MM.1S (cell line): ENCODE measurements at regions not wholly inside any gene's neighbourhood (a gene's known extent, or its start where the extent isn't known, plus 50 kb on each side); places are given as distances from the start of the nearest gene placed in this dataset.

Experiments
- DNase-seq: peaks from one replicate; pipeline ENCODE4 v3.0.0-alpha.2; 2015
- H2AFZ ChIP-seq: fragments of 300-600 bp; sonication (generic); 2 replicates; pipeline ENCODE4 v1.6.0; 2016; ENCODE audit warnings: antibody characterized with exemption, low read length
- H3F3A ChIP-seq: fragments of 300-600 bp; sonication (generic); 2 replicates; pipeline ENCODE4 v1.6.1; 2016; ENCODE audit warnings: mild to moderate bottlenecking, antibody characterized with exemption, low read length, moderate library complexity, mixed read lengths; ENCODE audit not compliant: insufficient read depth
- H3K27ac ChIP-seq: fragments of 300-600 bp; sonication (generic); 2 replicates; pipeline ENCODE4 v1.5.1; 2016; ENCODE audit warnings: mild to moderate bottlenecking, low read length
- H3K27me3 ChIP-seq: fragments of 300-600 bp; sonication (generic); replicated peaks from 2 replicates; pipeline ENCODE4 v1.6.0; 2016; ENCODE audit warnings: low read length; ENCODE audit not compliant: insufficient read depth
- H3K36me3 ChIP-seq: fragments of 300-600 bp; sonication (generic); replicated peaks from 2 replicates; pipeline ENCODE4 v1.6.1; 2016; ENCODE audit warnings: mild to moderate bottlenecking, low read length, mixed read lengths; ENCODE audit not compliant: insufficient read depth
- H3K4me1 ChIP-seq: fragments of 300-600 bp; sonication (generic); 2 replicates; pipeline ENCODE4 v1.6.1; 2016; ENCODE audit warnings: low read length, mixed read lengths
- H3K4me2 ChIP-seq: fragments of 300-600 bp; sonication (generic); 2 replicates; pipeline ENCODE4 v1.6.0; 2016; ENCODE audit warnings: low read depth, low read length
- H3K4me3 ChIP-seq: fragments of 300-600 bp; sonication (generic); 2 replicates; pipeline ENCODE4 v1.5.1; 2016; ENCODE audit warnings: low read length, mixed read lengths
- H3K79me2 ChIP-seq: fragments of 300-600 bp; sonication (generic); 2 replicates; pipeline ENCODE4 v1.6.1; 2016; ENCODE audit warnings: mixed run types, low read length, mixed read lengths
- H3K9ac ChIP-seq: fragments of 300-600 bp; sonication (generic); 2 replicates; pipeline ENCODE4 v1.6.1; 2016; ENCODE audit warnings: low read length, mixed read lengths
- H3K9me2 ChIP-seq: fragments of 300-600 bp; sonication (generic); replicated peaks from 2 replicates; pipeline ENCODE4 v1.6.1; 2016; ENCODE audit warnings: mild to moderate bottlenecking, low read length, mixed read lengths; ENCODE audit not compliant: insufficient read depth
- H3K9me3 ChIP-seq: fragments of 300-600 bp; sonication (generic); replicated peaks from 2 replicates; pipeline ENCODE4 v1.6.1; 2016; ENCODE audit warnings: mild to moderate bottlenecking, low read length, mixed read lengths; ENCODE audit not compliant: insufficient read depth
- H4K20me1 ChIP-seq: fragments of 300-600 bp; sonication (generic); 2 replicates; pipeline ENCODE4 v1.6.1; 2016; ENCODE audit warnings: mild to moderate bottlenecking, low read length, moderate library complexity, mixed read lengths; ENCODE audit not compliant: insufficient read depth
- CTCF ChIP-seq: fragments of 300-600 bp; sonication (generic); IDR thresholded peaks from 2 replicates; pipeline ENCODE4 v1.5.1; 2016; ENCODE audit warnings: antibody characterized with exemption, low read length, mixed read lengths
- EZH2 ChIP-seq: fragments of 300-600 bp; sonication (generic); optimal IDR thresholded peaks from 2 replicates; pipeline ENCODE3; 2017; ENCODE audit warnings: low read depth, mild to moderate bottlenecking, antibody characterized with exemption, low read length, mixed read lengths
- EZH2phosphoT487 ChIP-seq: fragments of 300-600 bp; sonication (generic); IDR thresholded peaks from 2 replicates; pipeline ENCODE4 v1.6.1; 2018; ENCODE audit warnings: antibody characterized with exemption, low read length

- no peak overlapping the region for H3K4me3 ChIP-seq
- no peak for TF ChIP-seq EZH2phosphoT487
- no peak for TF ChIP-seq EZH2
- no peak for TF ChIP-seq CTCF
- no peak for DNase-seq
- no peaks in the 10 kb centered on the region for H3F3A ChIP-seq
- H4K20me1 ChIP-seq, result no peaks in the 10 kb centered on the region
- no peaks in the 10 kb centered on the region for H3K4me1 ChIP-seq
- H3K9me3 ChIP-seq, result no peaks in the 10 kb centered on the region
- H3K36me3 ChIP-seq, result no peaks in the 10 kb centered on the region
- no peak overlapping the region for H3K9ac ChIP-seq
- H2AFZ ChIP-seq, result no peak overlapping the region
- H3K4me2 ChIP-seq, result no peak overlapping the region
- no peak overlapping the region for H3K27ac ChIP-seq
- no peaks in the 10 kb centered on the region for H3K79me2 ChIP-seq
- no peaks in the 10 kb centered on the region for H3K27me3 ChIP-seq
- no peaks in the 10 kb centered on the region for H3K9me2 ChIP-seq
These were observed 482.1 kb downstream of the LIG4 start for GRCh38 chr13:107733276-107733675.

GRCh38 chr13:107730813-107731212, 484.5 kb downstream of the LIG4 start:
- no peak for TF ChIP-seq CTCF
- TF ChIP-seq EZH2, result no peak
- no peak for TF ChIP-seq EZH2phosphoT487
- no peak for DNase-seq

DNA sequence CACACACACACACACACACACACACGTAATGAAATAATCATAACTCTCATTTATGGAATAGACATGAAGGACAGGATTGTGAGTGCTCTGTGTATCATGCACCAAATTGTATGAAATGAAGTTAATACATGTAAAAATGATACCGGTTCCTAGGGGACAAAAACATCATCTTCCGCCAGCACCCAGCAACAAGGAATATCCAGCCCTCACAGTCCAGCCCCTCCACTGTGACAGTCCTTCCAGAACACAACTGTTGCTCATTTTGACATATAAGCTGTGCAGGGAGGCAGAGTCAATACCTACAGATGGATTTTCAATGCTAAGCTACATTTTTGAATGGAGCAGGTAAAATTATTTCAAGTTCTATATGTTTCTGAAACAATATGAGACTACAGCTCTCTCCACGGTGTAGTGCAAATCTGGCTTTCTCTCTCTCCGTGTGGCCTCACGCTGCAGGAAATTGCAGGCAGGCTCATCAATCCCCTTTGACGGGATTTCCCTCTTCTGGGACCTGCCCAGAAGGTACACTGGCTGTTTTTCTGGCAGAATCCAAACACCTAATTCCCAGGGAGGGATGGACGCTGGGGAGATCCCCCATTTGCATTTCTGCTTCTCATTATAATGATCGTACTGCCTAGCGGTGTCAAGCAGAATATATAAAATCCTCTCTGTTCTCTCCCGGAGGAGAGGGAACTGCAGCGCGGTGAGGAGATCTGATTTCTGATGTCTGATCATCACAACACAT, 494.0 kb downstream of the LIG4 start:
- no peaks in the 10 kb centered on the region for H3K9me2 ChIP-seq
- no peak for DNase-seq
- H3K9me3 ChIP-seq, result no peaks in the 10 kb centered on the region
- no peaks in the 10 kb centered on the region for H3K4me1 ChIP-seq
- H3K9ac ChIP-seq, result no peak overlapping the region
- no peaks in the 10 kb centered on the region for H4K20me1 ChIP-seq
- H3K27me3 ChIP-seq, result no peaks in the 10 kb centered on the region
- H3K36me3 ChIP-seq, result no peaks in the 10 kb centered on the region
- no peak overlapping the region for H2AFZ ChIP-seq
- no peaks in the 10 kb centered on the region for H3K79me2 ChIP-seq
- no peak overlapping the region for H3K27ac ChIP-seq
- TF ChIP-seq EZH2 (no peak), CTCF (no peak), EZH2phosphoT487 (no peak)
- H3K4me3 ChIP-seq, result no peak overlapping the region
- no peak overlapping the region for H3K4me2 ChIP-seq
- H3F3A ChIP-seq, result no peaks in the 10 kb centered on the region

More at GRCh38 chr13:107730813-107731212, 484.5 kb downstream of the LIG4 start:
- Histone ChIP-seq H3K4me1 (no peaks in the 10 kb centered on the region), H3K4me3 (no peak overlapping the region), H2AFZ (no peak overlapping the region), H3K9me3 (no peaks in the 10 kb centered on the region), H3K9me2 (no peaks in the 10 kb centered on the region), H3K9ac (no peak overlapping the region), H3K36me3 (no peaks in the 10 kb centered on the region), H3K27ac (no peak overlapping the region), H3K4me2 (no peak overlapping the region), H4K20me1 (no peaks in the 10 kb centered on the region), H3K79me2 (no peaks in the 10 kb centered on the region), H3F3A (no peaks in the 10 kb centered on the region), H3K27me3 (no peaks in the 10 kb centered on the region)
